ENCODE measurements at regions not wholly inside any gene's neighbourhood (a gene's known extent, or its start where the extent isn't known, plus 50 kb on each side); places are given as distances from the start of the nearest gene placed in this dataset.

- TF ChIP-seq CTCF (IDR thresholded peaks at IDR 0.05): no peak
- TF ChIP-seq POLR2A (IDR thresholded peaks at IDR 0.05): no peak
These were observed 139.5 kb upstream of the CADM1 start for GRCh38 chr11:115643549-115644270.
